HG02763 (cell line): ENCODE measurements at regions not wholly inside any gene's neighbourhood (a gene's known extent, or its start where the extent isn't known, plus 50 kb on each side); places are given as distances from the start of the nearest gene placed in this dataset.

Source experiments
- ATAC-seq: cut with Tn5 transposase; IDR thresholded peaks from one replicate; pipeline ENCODE4 v1.9.1; 2021; ENCODE audit warnings: mild to moderate bottlenecking, moderate library complexity; ENCODE audit not compliant: unreplicated experiment

GRCh38 chr13:79090552-79091124 lies 315.4 kb downstream of the RBM26 start:
- ATAC-seq: no peak

GRCh38 chr13:79084802-79085424 lies 321.1 kb downstream of the RBM26 start:
- ATAC-seq: no peak

- ATAC-seq: no peak
Observed at GRCh38 chr13:79081942-79082341, 324.1 kb downstream of the RBM26 start.

GRCh38 chr13:79079351-79079839 lies 326.7 kb downstream of the RBM26 start:
- no peak for ATAC-seq

GRCh38 chr13:79075703-79076102 lies 330.4 kb downstream of the RBM26 start:
- ATAC-seq: no peak

GRCh38 chr13:79070343-79070974 lies 335.6 kb downstream of the RBM26 start:
- ATAC-seq: peak; percentile 76

GRCh38 chr13:79062291-79062690 lies 343.8 kb downstream of the RBM26 start:
- ATAC-seq: no peak

- no peak for ATAC-seq
Observed at GRCh38 chr13:79060216-79060615, 345.8 kb downstream of the RBM26 start.

- ATAC-seq: no peak
Observed at GRCh38 chr13:79056706-79057105, 349.3 kb downstream of the RBM26 start.

GRCh38 chr13:79051472-79051871 lies 354.6 kb downstream of the RBM26 start:
- ATAC-seq: no peak

- no peak for ATAC-seq
Observed at GRCh38 chr13:79044415-79044814, 361.6 kb downstream of the RBM26 start.

- ATAC-seq: no peak
Observed at GRCh38 chr13:79043208-79043607, 362.8 kb downstream of the RBM26 start.

- ATAC-seq: no peak
Observed at GRCh38 chr13:79037197-79037596, 368.9 kb downstream of the RBM26 start.

- no peak for ATAC-seq
Observed at GRCh38 chr13:79034341-79034740, 371.7 kb downstream of the RBM26 start.

- no peak for ATAC-seq
Observed at GRCh38 chr13:79030513-79030912, 371.6 kb upstream of the OBI1 start.

GRCh38 chr13:79018166-79018565 lies 359.2 kb upstream of the OBI1 start:
- no peak for ATAC-seq

- ATAC-seq: no peak
Observed at GRCh38 chr13:79011179-79011578, 352.2 kb upstream of the OBI1 start.

GRCh38 chr13:79003989-79004898 lies 345.3 kb upstream of the OBI1 start:
- ATAC-seq: no peak

GRCh38 chr13:78999494-78999893 lies 340.5 kb upstream of the OBI1 start:
- no peak for ATAC-seq

- no peak for ATAC-seq
Observed at GRCh38 chr13:78998630-78999315, 339.8 kb upstream of the OBI1 start.
